IPS-NIHi7 (cell line): ENCODE measurements at regions not wholly inside any gene's neighbourhood (a gene's known extent, or its start where the extent isn't known, plus 50 kb on each side); places are given as distances from the start of the nearest gene placed in this dataset.
"Not testable (repeated sequence)": the region's sequence is repeated elsewhere in the genome, so short reads cannot be mapped to it uniquely, and the experiment has no call there.

Experiments used
- DNase-seq: peaks from one replicate; pipeline ENCODE4 v3.0.0; 2012; ENCODE audit warnings: mixed read lengths; ENCODE audit errors: extremely low spot score

DNA sequence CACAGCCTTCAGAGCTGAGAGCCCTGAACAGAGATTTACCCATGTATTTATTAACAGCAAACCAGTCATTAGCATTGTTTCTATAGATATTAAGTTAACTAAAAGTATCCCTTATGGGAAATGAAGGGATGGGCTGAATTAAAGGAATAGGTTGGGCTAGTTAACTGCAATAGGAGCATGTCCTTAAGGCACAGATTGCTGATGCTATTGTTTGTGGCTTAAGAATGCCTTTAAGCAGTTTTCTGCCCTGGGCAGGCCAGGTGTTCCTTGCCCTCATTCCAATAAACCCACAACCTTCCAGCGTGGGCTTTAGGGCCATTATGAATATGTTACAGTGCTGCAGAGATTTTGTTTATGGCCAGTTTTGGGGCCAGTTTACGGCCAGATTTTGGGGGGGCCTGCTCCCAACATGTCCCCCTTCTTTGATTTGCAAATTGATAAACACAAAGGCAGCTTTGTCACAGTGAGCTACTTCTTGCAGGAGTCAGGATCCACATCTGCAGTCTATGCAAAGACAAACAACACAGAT, 61.2 kb upstream of the FMNL2 start:
- DNase-seq: not testable (repeated sequence)

DNA sequence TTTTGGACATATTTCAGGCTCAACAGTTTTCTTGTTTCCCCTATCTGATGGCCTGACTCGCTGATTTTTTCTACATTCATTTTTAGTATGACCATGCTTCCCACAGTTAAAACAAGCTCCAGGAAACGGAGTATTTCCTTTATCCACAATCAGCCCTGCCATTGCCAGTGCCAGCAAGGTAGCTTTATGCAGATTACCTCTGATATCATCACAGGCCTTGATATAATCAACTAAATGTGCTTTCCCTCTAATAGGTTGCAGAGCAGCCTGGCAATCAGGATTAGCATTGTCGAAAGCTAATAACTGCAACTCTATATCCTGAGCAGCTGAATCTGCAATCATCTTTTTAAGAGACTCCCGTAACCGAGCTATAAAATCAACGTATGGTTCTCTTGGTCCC, 57.1 kb upstream of the FMNL2 start:
- DNase-seq: not testable (repeated sequence)

DNA sequence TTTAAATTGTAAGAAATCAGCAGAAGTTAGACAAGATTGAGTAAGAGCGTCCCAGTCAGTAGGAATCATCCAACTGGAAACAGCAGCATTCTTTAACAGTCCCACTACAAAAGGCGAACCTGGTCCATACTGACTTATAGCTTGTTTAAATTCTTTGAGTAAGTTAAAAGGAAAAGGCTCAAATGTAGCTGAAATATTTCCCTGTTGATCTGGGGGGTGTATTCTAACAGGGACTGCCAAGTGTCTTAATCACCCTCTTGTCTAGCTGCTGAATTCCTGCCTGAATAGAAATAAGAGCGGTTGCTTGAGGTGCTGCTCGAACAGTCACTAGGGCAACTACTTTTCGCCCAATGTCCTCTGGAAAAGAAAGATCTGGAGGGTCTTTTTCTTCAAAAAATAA, 56.4 kb upstream of the FMNL2 start:
- DNase-seq: no peak

DNA sequence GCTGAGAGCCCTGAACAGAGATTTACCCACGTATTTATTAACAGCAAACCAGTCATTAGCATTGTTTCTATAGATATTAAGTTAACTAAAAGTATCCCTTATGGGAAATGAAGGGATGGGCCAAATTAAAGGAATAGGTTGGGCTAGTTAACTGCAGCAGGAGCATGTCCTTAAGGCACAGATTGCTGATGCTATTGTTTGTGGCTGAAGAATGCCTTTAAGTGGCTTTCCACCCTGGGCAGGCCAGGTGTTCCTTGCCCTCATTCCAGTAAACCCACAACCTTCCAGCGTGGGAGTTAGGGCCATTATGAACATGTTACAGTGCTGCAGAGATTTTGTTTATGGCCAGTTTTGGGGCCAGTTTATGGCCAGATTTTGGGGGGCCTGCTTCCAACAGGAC, 55.6 kb upstream of the FMNL2 start:
- not testable (repeated sequence) for DNase-seq

DNA sequence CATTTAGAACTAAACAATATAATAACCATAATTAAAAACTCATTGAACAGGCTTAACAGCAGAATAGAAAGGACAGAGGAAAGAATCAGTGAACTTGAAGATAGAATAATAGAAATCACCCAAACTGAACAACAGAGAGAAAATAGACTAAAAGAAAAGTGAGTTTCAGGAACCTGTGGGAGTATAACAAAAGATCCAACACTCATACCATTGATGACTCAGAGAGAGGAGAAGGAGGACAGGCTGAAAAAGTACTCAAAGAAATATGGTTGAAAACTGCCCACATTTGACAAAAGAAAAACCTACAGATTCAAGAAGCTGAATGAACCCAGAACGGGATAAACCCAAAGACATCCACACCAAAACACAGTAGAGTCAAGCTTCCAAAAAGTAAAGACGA, 54.2 kb upstream of the FMNL2 start:
- no peak for DNase-seq

DNA sequence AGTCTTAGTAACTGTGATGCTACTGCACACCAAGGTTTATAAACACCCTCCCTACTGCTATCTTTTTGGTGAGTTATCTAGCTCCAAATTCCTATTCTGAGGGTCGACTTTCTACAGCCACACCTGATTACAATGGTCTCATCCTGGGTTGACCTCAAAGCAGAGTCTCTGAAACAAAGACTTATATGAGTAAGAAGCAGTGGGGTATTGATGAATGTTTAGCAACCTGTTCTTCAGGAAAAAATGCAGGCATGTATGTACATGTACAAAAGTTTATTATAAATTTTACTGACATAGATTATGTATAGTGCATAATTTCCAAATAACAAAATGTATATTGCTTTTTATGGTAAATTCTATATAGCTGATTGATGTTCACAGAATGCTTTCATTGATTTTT, 51.6 kb upstream of the FMNL2 start:
- no peak for DNase-seq

DNA sequence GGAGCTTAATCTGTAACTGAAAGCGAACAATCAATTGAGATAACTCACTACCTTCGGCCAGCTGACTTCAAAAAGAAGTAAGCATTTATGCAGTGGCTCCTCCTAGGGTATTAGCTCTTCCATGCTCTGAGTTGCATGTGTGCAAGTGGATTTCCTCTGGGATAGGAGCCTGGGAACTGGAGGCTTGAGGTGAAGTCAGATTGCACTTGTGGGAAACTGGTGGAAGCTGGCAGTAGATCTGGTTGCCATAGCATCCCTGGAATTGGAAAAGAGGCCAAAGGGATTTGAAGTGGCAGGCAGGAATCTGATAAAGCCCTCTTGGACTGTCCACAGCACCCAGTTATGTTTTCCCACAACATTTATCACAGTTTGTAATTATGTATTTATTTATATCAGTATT, 50.6 kb upstream of the FMNL2 start:
- no peak for DNase-seq
